HFFc6 (cell line): ENCODE measurements at regions not wholly inside any gene's neighbourhood (a gene's known extent, or its start where the extent isn't known, plus 50 kb on each side); places are given as distances from the start of the nearest gene placed in this dataset.
"Not testable (repeated sequence)": the region's sequence is repeated elsewhere in the genome, so short reads cannot be mapped to it uniquely, and the experiment has no call there.

ENCODE experiments used
- DNase-seq: peaks from one replicate; pipeline ENCODE4 v3.0.0-alpha.2; 2018
- H3K27ac Mint-ChIP-seq: 2 replicates; pipeline ENCODE4 v1.8.0; 2020; ENCODE audit warnings: mild to moderate bottlenecking, mixed read lengths
- H3K27me3 Mint-ChIP-seq: 2 replicates; pipeline ENCODE4 v1.8.0; 2021; ENCODE audit warnings: mild to moderate bottlenecking, moderate library complexity, mixed read lengths; ENCODE audit not compliant: insufficient read depth
- H3K36me3 Mint-ChIP-seq: 2 replicates; pipeline ENCODE4 v1.8.0; 2021; ENCODE audit warnings: low read depth, mixed read lengths
- H3K4me1 Mint-ChIP-seq: 2 replicates; pipeline ENCODE4 v1.8.0; 2020; ENCODE audit warnings: low read depth, mixed read lengths
- H3K4me3 Mint-ChIP-seq: 2 replicates; pipeline ENCODE4 v1.8.0; 2020; ENCODE audit warnings: mild to moderate bottlenecking, moderate library complexity, mixed read lengths
- H3K9me3 Mint-ChIP-seq: 2 replicates; pipeline ENCODE4 v1.8.0; 2020; ENCODE audit warnings: mild to moderate bottlenecking, mixed read lengths
- TF ChIP-seq, protein P1 (sequence below): fragments of 200-600 bp; sonication (generic); IDR thresholded peaks from 2 replicates; pipeline ENCODE4 v1.5.0; 2021; ENCODE audit warnings: antibody characterized with exemption, mild to moderate bottlenecking

DNA sequence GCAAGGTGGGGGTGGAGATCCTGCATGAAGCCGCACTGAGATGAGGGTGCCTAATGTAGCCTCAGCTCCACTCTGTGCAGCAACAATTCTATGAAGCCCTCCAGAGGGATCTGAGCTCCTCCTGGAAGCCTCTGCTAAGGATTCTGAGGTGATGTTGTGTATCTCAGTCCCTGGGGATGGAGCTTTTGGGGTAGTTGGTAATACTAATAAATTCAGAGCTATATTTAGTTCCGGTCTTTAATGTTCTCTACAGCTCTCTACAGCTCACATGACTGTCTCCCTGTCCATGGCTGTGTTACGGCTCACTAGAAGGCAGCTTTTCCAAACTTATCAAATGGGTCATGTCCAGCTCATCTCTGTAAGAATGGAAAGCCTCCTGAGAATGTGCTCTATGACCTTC, 93.4 kb downstream of the ISX start:
- Mint-ChIP-seq H3K9me3 (no peaks in the 10 kb centered on the region), H3K36me3 (no peaks in the 10 kb centered on the region), H3K4me1 (peaks cover 6% of the 10 kb centered on the region), H3K27ac (no peak overlapping the region), H3K4me3 (no peak overlapping the region), H3K27me3 (peaks cover 8% of the 10 kb centered on the region)
- no peak for DNase-seq
- TF ChIP-seq, protein P1, sequence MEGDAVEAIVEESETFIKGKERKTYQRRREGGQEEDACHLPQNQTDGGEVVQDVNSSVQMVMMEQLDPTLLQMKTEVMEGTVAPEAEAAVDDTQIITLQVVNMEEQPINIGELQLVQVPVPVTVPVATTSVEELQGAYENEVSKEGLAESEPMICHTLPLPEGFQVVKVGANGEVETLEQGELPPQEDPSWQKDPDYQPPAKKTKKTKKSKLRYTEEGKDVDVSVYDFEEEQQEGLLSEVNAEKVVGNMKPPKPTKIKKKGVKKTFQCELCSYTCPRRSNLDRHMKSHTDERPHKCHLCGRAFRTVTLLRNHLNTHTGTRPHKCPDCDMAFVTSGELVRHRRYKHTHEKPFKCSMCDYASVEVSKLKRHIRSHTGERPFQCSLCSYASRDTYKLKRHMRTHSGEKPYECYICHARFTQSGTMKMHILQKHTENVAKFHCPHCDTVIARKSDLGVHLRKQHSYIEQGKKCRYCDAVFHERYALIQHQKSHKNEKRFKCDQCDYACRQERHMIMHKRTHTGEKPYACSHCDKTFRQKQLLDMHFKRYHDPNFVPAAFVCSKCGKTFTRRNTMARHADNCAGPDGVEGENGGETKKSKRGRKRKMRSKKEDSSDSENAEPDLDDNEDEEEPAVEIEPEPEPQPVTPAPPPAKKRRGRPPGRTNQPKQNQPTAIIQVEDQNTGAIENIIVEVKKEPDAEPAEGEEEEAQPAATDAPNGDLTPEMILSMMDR = no peak

GRCh38 chr22:35160268-35160667, 94.3 kb downstream of the ISX start:
- H3K27me3 Mint-ChIP-seq = peaks cover 11% of the 10 kb centered on the region
- no peak overlapping the region for H3K27ac Mint-ChIP-seq
- no peaks in the 10 kb centered on the region for H3K9me3 Mint-ChIP-seq
- H3K4me3 Mint-ChIP-seq = no peak overlapping the region
- no peaks in the 10 kb centered on the region for H3K36me3 Mint-ChIP-seq
- no peak for DNase-seq
- TF ChIP-seq, protein P1 = no peak
- H3K4me1 Mint-ChIP-seq = peaks cover 6% of the 10 kb centered on the region

- not testable (repeated sequence) for H3K9me3 Mint-ChIP-seq, H3K27ac Mint-ChIP-seq, H3K36me3 Mint-ChIP-seq, H3K4me3 Mint-ChIP-seq, DNase-seq, H3K4me1 Mint-ChIP-seq, H3K27me3 Mint-ChIP-seq
Observed at GRCh38 chr22:35165896-35166295, 91.4 kb upstream of the HMGXB4 start.

GRCh38 chr22:35170716-35171697, 86.3 kb upstream of the HMGXB4 start:
- H3K36me3 Mint-ChIP-seq = no peaks in the 10 kb centered on the region
- H3K27ac Mint-ChIP-seq = no peak overlapping the region
- H3K4me1 Mint-ChIP-seq = no peaks in the 10 kb centered on the region
- H3K9me3 Mint-ChIP-seq = no peaks in the 10 kb centered on the region
- no peak overlapping the region for H3K4me3 Mint-ChIP-seq
- DNase-seq = no peak
- peaks cover 2% of the 10 kb centered on the region for H3K27me3 Mint-ChIP-seq
- TF ChIP-seq, protein P1 = no peak

DNA sequence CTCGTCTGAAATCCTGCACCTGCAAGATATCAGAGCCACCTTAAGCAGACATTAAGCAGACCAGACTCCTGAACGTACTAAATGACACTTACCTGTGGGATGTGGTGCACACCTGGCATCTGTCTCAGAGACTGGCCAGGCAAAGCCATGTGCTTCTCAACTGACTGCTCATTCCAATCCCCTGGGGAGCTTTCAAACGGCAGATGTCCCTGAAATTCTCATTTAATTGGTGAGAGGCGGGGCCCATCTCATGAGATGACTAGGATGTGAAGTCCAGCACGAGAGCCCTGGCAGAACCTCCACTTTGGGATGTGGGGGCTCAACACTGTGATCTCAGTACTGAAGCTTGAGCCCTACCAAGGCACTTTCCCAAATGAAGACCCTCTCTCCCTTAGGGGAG, 84.9 kb upstream of the HMGXB4 start:
- Mint-ChIP-seq H3K36me3 (no peaks in the 10 kb centered on the region), H3K4me3 (no peak overlapping the region), H3K9me3 (no peaks in the 10 kb centered on the region), H3K4me1 (no peaks in the 10 kb centered on the region), H3K27ac (no peak overlapping the region), H3K27me3 (peaks cover 2% of the 10 kb centered on the region)
- TF ChIP-seq, protein P1 = no peak
- DNase-seq = no peak

- no peaks in the 10 kb centered on the region for H3K9me3 Mint-ChIP-seq
- no peak overlapping the region for H3K4me3 Mint-ChIP-seq
- no peak for DNase-seq
- H3K27me3 Mint-ChIP-seq = no peaks in the 10 kb centered on the region; the same call in none of the 2 replicates
- TF ChIP-seq, protein P1 = no peak
- H3K27ac Mint-ChIP-seq = no peak overlapping the region
- H3K4me1 Mint-ChIP-seq = no peaks in the 10 kb centered on the region
- H3K36me3 Mint-ChIP-seq = no peaks in the 10 kb centered on the region
Observed at GRCh38 chr22:35173655-35174054, 83.6 kb upstream of the HMGXB4 start.
